NOMO-1 treated with dmso at 0.1 percent for 144 hours (cell line): ENCODE measurements at regions not wholly inside any gene's neighbourhood (a gene's known extent, or its start where the extent isn't known, plus 50 kb on each side); places are given as distances from the start of the nearest gene placed in this dataset.
"Not testable (repeated sequence)": the region's sequence is repeated elsewhere in the genome, so short reads cannot be mapped to it uniquely, and the experiment has no call there.

Experiments used
- DNase-seq: peaks from one replicate; lab custom pipeline; 2025; ENCODE audit not compliant: unreplicated experiment; lab: John Stamatoyannopoulos, UW

DNA sequence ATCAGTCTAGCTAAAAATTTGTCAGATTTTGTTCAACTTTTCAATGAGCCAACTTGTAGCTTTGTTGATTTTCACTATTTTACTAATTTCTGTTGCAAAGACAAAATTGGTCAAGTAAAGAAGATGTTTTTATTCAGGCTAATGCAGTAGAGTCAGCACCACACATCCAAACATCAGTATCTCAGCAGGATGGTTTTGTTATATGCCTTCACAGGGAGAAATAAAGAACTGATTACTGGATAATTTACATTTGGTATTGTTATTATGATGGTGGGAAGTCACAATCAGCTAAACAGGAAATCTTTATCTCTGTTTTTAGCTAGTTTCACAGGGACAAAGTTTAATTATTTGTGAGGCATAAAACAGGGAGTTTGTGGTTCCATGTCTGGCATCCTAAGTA lies 713.4 kb downstream of the SLITRK5 start:
- DNase-seq: no peak

DNA sequence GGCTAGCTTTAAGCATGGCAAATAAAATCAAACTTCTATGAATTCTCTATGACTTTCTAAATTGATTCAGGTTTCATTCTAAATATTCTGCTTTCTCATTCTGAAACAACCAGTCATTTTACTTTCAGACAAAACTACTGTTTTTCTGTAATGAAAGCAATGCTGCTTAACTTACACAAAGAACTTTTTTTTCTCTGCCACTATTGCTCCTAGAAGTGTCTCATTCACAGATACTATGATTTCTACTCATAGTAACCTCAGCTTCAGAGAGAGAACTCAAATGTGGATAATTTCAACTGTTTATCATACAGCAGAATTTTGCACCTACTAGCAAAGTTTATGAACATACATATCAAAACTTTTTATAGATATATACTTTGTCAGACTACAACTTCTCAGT lies 724.6 kb downstream of the SLITRK5 start:
- no peak for DNase-seq

DNA sequence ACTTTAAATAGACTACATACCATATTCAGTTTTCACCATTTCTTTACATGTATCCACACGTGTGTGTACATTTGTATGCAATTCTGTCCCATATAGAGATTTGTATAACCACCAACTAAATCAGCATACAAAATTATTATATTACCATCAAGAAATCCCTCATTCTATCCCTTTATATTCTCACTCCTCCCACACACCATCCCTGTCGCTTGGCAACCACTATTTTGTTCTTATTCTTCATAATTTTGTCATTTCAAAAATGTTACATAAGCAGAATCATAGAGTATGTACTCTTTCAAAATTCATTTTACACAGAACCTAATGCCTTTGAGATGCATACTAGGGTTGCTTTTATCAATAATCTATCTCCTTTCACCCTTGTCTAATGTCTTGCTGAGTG lies 740.5 kb downstream of the SLITRK5 start:
- DNase-seq: no peak

DNA sequence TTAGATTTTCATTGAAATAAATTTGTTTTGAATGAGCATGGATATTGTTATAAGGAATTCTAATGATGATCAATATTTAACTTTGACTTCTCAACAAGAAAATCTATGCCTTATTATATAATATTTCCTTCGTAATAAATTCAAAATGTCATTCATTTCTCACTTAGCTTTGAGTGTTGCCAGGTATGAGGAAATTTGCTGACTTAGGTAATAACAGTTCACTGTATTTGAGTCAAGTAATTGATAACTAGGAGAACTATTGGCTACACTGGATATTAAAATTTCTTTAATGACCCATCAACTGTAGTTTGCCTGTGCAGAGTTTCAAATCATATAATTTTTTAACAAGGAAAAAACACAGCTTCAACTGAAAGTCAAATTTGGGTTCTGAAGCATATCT lies 746.6 kb downstream of the SLITRK5 start:
- DNase-seq: no peak

DNA sequence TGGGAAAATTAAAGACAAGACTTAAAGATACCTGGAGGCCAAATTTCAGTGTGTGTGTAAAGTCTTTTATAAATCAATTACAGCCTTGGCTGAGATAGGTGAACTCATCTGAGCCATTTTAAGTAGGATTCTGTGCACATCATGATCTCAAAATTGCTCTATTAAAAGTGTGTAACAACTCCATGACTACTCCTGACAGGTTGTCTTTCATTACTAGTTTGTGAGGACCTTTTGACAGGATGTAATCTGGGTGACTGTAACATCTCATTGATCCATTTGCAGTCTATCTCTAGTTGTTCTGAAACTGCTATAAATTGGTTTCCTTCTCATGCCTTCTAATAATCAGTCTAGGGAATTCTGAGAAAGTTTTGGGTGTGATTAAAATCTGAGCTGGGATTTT lies 753.3 kb downstream of the SLITRK5 start:
- DNase-seq: no peak

DNA sequence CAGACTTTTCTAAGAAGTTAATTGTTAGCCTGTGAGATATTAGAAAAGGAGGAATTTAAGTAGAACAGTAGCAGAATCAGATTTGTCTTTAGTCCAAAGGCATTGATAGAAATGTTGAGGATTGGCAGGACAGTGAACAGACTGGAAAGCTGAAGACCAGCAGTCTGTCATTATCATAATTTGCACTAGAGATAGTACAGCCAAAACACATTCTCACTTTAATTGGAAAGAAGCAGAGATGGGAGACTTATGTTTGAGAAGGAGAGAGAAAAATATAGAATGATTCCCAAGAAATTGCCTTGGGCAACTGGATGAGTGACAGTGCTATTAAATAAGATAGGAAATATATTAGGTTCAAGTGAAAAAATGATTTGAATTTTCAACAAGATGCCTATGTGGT lies 755.5 kb downstream of the SLITRK5 start:
- no peak for DNase-seq

DNA sequence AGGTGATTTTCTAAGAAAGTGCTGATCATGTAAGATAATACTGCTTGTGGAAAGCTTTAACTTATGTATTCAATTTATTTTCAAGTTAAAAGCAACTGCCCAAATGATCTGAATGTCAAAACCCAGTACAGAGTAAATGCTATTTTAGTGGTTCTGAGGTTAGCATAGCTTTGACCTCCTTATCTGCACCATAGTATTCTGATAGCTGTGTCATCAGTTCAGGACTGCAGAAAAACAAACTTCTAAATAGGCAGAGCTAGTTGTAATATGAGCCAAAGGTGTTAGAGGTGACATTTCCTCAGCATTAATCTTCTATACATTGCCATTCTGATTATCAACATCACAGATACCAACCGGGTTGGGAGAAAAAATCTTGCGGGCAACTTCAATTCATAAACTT lies 758.7 kb downstream of the SLITRK5 start:
- DNase-seq: no peak

DNA sequence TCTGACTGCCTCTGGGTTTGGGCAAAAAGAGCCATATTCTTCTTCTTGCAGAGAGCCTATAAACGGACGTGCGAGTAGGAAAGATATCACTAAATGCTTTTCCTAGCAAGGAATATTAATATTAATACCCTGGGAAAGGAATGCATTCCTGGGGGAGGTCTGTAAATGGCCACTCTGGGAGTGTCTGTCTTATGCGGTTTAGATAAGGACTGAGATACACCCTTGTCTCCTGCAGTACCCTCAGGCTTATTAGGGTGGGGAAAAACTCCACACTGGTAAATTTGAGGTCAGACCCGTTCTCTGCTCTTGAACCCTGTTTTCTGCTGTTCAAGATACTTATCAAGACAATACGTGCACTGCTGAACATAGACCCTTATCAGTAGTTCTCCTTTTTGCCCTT lies 763.8 kb downstream of the SLITRK5 start:
- DNase-seq: no peak

DNA sequence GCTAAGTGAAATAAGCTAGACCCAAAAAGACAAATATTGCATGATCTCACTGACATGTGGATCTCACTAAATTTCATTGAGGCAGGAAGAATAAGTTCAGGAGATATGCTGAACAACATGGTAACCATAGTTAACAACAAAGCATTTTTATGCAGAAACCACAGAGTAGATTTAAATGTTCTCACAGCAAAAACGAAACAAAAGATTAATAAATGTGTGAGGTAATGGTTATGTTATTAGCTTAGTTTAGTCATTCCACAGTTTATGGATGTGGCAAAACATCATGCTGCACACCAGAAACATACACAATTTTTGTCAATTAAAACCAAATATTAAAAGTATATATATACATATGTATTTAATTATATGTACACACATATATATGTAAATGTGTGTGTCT lies 765.8 kb downstream of the SLITRK5 start:
- DNase-seq: no peak

DNA sequence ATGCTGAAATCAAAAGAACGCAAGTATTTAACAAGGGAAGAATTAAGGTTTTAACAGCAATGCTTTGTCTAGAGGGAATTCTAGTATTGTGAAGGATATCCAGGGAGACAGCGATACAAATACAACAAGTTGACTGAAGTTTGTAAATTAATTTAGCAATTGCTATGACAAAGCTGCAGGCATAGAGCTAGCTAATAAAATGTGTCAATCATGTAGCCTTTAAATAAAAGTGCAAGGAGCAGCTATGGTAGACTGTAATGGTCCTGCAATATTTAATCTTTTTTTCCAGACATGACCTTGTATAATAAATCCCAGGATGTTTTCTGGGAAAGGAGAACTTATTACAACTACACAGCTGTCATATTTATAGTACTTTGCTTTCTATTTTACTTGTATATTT lies 779.3 kb downstream of the SLITRK5 start:
- no peak for DNase-seq

DNA sequence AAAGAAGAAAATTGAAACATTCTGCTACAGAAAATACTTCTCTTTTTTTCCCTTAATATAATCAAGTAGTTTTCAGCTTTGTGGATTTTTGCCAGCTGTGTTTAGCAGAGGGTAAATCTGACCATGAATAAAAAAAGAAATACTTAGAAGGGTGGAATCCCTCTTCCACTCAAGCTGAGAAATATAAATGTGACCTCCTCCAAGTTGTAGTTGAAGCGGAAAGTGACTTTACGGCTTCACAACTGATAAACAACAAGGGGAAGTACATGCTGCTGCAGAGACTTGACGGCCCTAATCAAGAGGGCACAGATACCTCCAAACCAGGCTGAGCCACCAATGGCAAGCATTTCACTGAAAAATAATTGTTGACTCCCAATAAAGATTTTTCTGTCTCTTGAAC lies 785.0 kb downstream of the SLITRK5 start:
- no peak for DNase-seq

DNA sequence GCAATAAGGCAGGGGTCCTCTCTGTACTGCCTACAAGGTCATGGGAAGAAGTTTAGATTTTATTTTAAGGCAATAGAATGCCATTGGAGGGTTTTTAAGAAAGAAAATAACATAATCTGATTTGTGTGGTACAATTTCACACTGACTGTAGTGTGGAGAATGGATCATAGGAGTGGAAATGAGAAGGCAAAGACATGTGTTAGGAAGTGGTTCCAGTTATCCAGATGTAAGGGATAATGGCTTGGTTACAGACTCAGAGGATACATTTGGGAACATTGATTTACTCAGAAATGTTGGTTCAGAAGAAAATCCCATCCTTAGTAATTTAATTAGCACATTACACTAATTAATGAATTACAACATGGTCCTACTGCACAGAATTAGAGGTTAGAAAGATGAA lies 788.2 kb downstream of the SLITRK5 start:
- no peak for DNase-seq

DNA sequence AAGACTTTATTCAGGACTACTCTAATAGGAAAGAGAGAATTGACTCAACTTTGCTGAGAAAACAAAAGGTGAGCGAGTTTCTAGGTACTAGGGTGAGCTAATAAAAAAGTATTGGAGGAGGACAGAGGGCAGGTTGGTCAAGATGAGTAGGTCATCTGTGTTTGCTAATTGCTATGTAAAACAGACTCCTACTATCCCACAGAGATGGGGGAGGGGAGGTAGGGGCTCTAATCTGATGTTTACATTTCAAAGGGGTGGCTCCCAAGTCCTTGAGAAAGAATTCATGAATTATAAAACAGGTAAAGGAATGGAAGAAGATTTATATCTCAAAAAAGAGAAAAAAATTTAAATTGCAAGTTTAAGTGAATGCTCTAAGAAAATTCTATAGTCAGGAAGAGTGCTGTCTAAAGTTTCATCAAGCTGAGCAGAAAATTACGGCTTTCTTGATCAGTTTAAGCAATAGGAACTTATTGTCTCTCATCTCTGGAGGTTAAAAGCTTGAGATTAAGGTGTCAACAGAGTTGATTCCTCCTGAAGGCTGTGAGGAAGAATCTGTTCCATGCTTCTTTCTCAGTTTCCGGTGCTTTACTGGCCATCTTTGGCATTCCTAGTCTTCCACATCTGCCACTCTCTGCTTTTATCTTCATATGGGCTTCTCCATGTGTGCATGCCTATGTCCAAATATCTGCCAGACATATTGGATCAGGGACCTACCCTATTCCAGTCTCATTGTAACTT lies 790.3 kb downstream of the SLITRK5 start:
- DNase-seq: no peak

DNA sequence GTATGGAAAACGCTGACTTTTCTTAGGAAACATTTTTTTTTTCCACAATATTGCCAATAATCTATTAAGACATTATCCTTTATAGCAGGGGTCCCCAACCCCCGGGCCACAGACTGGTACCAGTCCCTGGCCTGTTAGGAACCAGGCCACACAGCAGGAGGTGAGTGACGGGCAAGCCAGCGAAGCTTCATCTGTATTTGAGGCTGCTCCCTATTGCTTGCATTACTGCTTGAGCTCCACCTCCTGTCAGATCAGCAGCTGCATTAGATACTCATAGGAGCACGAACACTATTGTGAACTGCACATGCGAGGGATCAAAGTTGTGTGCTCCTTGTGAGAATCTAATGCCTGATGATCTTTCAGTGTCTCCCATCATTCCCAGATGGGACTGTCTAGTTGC lies 793.7 kb downstream of the SLITRK5 start:
- DNase-seq: no peak

DNA sequence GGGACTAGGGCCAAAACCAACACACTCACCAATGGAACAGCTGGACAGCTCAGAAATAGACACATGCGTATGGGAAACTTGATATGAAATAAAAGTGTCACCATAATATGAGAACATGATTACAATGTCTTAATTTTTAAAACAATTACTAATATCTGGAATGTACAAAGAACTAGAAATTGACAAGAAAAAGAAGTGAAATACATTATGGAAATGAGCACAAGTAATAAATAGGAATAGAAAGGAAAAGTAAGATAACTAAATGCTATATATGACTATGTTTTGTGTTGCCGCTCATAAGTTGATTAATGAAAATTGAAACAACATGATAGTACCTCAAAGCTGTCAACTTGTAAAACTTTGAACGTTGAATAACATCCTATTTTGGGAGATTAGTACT lies 801.1 kb downstream of the SLITRK5 start:
- no peak for DNase-seq

DNA sequence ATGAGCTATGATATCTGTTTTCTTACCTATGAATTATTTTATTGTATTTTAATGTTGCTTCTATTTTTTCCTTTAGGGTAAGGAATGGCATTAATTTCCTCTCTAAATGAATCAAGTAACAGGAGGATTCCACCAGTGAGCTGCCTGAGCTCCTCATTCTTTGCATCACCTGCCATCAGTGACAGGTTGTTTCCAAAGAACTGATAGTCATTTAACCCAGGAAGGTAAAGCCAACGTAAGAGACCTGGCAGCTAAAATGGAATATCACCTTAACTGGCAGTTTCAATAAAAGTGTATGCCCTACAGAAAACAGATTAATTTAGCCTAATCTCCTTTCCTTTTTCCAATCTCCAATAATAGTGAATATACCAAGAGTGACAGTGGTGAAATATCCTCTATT lies 812.0 kb downstream of the SLITRK5 start:
- DNase-seq: no peak

DNA sequence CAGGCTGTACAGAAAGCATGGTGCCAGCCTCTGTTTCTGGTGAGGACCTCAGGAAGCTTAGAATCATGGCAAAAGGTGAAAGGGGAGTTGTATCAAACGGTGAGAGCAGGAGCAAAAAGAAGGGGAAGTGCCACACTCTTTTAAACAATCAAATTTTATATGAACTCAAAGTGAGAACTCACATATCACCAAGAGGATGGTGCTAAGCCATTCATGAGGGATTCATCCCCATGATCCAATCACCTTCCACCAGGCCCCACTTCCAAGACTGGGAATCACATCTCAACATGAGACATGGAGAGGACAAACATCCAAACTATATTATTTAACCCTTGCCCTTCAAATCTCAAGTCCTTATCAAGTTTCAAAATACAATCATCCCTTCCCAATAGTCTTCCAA lies 836.7 kb downstream of the SLITRK5 start:
- DNase-seq: no peak

DNA sequence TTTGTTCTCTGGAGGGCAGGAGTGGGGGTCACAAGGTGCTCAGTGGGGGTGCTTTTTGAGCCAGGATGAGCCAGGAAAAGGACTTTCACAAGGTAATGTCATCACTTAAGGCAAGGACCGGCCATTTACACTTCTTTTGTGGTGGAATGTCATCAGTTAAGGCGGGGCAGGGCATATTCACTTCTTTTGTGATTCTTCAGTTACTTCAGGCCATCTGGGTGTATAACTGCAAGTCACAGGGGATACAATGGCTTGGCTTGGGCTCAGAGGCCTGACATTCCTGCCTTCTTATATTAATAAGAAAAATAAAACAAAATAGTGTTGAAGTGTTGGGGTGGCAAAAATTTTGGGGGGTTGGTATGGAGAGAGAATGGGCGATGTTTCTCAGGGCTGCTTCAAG lies 841.8 kb downstream of the SLITRK5 start:
- not testable (repeated sequence) for DNase-seq

DNA sequence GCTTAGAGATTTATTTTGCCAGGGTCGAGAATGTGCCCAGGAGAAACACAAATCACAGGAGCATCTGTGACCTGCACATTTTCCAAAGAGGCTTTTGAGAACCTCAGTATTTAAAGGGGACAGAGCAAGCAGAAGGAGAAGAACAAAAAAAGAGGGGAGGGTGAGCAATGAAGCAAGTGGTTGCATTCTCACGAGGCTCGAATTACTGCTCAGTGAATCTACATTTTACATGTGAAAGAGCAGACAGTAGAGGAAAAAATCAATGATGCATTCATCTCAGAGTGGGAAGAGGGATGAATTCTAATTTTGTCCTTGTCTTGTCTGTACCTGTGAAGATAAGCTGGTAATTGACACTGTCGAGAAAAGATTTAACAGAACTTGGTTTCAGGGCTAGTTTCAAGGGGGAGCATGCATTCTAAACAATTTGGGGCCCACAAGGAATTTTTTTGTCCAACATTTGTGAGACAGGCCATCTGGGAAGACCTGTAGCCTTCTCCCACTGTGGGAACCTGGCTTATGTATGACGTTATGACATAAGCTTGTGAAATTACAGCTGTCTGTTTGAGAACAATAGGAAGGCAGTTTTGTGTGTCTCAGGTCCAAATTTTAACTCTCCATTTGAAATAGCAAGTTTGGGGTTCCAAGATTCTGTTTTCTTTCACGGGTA lies 855.1 kb downstream of the SLITRK5 start:
- DNase-seq: no peak

DNA sequence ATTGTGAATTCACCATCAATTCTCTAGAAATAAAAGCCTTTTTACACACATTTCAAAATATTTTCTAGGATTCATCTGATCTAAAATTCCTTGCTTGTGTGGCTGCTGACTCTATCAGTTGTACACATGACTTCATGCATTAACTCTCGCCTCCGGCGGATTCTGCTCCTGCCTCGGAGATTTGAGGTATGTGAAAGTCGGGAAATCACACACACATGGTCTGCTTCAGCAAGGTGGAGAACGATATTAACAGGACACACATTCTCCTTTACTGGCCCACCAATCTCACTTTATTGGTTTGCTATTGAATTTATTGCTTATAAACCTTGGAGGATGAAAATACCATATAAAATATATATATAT lies 855.7 kb downstream of the SLITRK5 start:
- no peak for DNase-seq

DNA sequence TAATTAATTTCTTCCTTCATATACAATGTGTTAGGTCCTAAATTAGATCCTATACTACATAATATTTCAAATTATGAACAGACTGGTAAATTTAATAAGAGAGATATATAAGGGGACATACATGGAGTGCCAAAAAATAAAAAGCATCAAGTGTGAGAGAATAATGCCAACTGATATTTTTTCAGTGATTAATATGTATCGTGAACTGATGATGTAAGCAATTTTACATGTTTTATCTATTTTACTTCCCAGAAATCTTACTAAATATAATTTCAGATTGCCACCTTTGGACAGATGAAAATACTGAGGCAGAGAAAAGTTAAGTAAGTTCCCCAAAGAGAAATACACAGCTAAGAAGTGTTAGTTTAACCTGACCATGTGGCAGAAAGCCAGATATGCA lies 870.8 kb downstream of the SLITRK5 start:
- DNase-seq: no peak

DNA sequence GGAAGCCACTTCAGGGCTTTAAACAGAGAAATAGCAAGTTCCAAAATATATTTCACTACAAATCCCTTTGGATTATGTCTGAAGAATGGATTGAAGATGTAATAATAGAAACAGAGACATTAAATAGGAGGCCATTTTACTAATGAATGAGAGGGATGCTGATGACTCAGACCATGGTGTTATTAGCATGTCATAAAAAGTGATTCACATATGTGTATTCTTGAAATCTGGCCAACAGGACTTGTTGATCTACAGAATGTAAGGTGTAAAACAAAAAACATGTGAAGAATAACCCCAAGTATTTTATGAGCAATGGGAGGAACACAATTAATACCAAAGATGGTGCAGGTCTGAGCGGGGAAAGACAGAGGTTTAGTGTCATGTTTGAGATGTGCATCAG lies 873.7 kb downstream of the SLITRK5 start:
- DNase-seq: no peak

DNA sequence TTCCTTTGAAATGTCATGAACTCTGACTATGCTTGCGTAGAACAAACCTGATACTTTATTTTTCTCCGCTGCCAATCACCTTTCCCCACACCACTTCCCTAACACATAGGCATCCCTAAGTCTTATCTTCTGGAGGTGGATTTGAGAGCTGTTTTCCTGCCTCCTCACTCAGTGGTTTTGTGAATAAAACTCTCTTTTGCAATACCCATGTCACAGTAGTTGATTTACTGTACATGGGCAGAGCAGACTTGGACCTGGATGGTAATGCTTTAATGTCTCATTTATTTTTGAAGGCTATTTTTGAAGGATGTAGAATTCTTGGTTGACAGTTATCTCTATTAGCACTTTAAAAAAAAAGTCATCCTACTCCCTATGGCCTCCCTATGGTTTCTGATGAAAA lies 881.8 kb downstream of the SLITRK5 start:
- DNase-seq: no peak
